B cell (primary cell): ENCODE measurements at regions not wholly inside any gene's neighbourhood (a gene's known extent, or its start where the extent isn't known, plus 50 kb on each side); places are given as distances from the start of the nearest gene placed in this dataset.

Experiments used
- CTCF ChIP-seq: fragments of 200-600 bp; IDR thresholded peaks from one replicate; pipeline ENCODE4 v1.8.0; 2022; ENCODE audit warnings: antibody characterized with exemption, mild to moderate bottlenecking
- EZH2 ChIP-seq: IDR thresholded peaks from 2 replicates; pipeline ENCODE4 v1.6.1; 2012; ENCODE audit warnings: borderline replicate concordance, low read depth, mild to moderate bottlenecking, moderate library complexity, low read length; ENCODE audit not compliant: insufficient read depth, poor library complexity, severe bottlenecking

GRCh38 chr12:34327671-34328070 lies 305.4 kb downstream of the ALG10 start:
- TF ChIP-seq CTCF (no peak), EZH2 (no peak)
